HG02840 (cell line): ENCODE measurements at regions not wholly inside any gene's neighbourhood (a gene's known extent, or its start where the extent isn't known, plus 50 kb on each side); places are given as distances from the start of the nearest gene placed in this dataset.
"Not testable (repeated sequence)": the region's sequence is repeated elsewhere in the genome, so short reads cannot be mapped to it uniquely, and the experiment has no call there.

Experiments
- ATAC-seq: cut with Tn5 transposase; IDR thresholded peaks from one replicate; pipeline ENCODE4 v1.9.1; 2021; ENCODE audit warnings: mild to moderate bottlenecking, moderate library complexity, moderate number of reproducible peaks; ENCODE audit not compliant: unreplicated experiment, low FRiP score

GRCh38 chr14:84891404-84891803 lies 638.5 kb upstream of the FLRT2 start:
- no peak for ATAC-seq

- ATAC-seq = no peak
These were observed 635.7 kb upstream of the FLRT2 start for GRCh38 chr14:84894254-84894653.

- no peak for ATAC-seq
These were observed 607.6 kb upstream of the FLRT2 start for GRCh38 chr14:84922370-84922769.

DNA sequence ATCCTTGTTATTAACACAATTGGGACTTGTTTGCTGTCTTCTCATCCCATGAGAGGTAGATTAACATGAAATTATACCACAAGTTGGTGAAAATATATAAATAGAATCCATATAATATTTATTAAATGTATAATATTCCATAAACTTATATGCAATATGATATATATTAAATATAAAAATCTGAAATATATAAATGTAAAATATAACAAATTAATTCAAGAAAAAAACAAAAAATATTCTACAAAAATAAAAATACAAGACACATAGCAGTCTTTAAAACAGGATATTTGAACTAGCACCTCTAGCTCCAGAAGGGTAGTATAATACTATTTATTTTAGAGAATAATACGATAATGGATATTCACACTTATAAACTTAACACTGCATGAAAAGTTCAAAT lies 603.3 kb upstream of the FLRT2 start:
- ATAC-seq = no peak

DNA sequence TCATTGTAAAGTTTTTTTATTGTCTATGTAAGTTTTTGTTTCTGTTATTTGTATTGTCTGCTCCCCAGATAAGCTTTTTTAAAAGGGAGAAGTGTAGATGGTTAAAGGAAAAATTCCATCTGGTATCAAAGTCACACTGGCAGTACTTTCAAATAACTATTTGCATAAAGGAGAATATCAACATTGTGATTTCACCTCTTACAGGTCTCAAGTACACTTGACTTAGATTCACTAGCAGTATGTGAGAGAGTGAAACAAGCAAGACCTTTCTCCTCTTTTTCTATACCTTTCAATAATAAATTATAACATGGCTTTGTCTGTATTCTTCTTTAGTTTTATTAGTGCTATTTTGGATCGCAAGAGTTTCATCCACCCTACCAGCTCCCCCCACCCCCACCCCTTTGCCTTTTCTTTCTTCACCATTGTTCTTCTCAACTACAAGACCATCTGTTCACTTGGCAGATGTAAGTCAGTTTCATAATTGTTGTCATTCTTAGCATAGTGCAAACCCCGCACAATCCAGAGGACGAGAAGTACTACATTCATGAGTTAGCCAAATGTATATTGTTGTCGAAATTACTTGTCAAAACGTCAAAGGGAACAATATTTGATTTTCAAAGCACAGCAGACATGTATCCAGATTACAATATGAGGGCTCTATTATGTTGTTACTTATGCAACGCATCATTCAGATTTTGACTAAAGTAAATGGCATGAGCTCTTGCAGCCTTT lies 602.7 kb upstream of the FLRT2 start:
- ATAC-seq = no peak

- ATAC-seq = no peak
These were observed 600.9 kb upstream of the FLRT2 start for GRCh38 chr14:84929086-84929485.

DNA sequence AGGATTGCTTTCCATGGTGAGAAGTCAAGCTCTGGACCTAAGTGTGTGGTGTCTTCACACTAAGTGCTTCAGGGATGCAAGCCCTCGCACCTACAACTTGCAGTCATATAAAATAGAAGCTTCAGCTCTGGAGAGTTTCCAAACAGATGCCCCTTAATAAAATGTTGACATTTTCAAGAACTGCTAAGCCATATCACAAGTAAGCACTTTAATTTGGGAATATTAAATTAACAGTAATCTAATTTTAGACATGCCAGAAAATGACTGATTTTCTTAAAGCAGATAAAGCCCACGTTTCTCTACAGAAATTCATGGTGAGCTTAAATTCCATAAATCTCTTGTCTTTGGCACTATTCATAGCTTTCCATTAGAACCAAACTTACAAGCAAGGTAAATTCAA lies 600.1 kb upstream of the FLRT2 start:
- no peak for ATAC-seq

DNA sequence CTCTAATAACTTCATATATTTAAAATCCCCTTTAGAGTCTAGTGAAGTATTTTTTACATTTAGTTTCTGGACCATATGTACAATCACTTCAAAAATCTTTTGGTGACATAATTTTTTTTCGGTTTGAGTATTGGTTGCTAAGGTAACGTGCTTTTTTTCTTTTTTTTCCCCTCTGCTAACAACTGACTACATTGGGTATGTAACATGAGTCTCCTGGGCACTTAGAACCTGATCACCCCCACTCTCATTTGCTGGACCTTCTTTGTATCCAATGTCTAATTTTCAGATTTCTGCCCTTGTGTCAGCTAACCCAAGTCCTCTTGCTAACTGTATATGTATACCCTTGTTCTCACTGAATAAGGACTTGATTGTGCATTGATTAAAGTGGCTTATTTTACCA lies 592.9 kb upstream of the FLRT2 start:
- no peak for ATAC-seq

GRCh38 chr14:84937449-84937848 lies 592.5 kb upstream of the FLRT2 start:
- no peak for ATAC-seq

GRCh38 chr14:84944901-84945300 lies 585.0 kb upstream of the FLRT2 start:
- not testable (repeated sequence) for ATAC-seq

GRCh38 chr14:84959851-84960520 lies 570.0 kb upstream of the FLRT2 start:
- no peak for ATAC-seq

DNA sequence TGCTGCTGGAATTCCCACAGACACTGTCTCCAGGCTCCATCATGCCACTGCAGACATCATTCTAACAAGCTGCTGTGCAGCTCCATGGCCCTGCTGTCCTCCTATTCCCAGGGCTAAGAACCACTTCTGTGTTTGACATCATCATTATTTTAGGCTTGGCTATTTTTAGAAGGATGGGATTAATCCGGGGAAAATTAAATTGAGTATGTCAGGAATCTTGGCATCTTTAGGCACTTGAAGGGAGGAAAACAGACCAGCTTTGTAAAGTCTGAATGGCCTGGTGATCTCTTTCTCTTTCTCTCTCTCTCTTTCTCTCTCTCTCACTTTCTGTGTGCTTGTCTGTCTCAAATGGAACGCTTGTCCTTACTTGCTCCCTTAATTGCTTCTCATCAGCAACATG lies 568.3 kb upstream of the FLRT2 start:
- ATAC-seq = no peak

GRCh38 chr14:84963518-84963917 lies 566.4 kb upstream of the FLRT2 start:
- ATAC-seq = no peak

- no peak for ATAC-seq
These were observed 564.7 kb upstream of the FLRT2 start for GRCh38 chr14:84965279-84965678.

DNA sequence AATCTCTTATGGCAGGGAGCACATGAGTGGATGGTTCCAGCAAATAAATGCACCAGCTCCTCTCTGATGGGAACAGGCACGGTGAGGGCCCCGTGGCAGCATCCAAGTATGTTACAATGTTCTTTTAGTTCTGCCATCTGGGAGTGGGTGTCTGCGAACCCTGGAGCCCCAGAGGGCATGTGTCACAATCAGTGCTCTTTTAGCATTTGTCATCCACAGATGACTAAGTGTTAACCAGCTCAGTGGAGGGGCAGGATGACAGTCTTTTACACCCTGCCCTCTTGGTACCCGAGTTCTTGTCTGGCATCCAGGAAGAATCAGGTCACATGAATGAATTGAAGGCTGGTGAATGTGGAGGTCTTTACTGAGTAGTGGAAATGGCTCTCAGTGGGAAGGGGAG lies 560.4 kb upstream of the FLRT2 start:
- ATAC-seq = no peak

GRCh38 chr14:84975241-84975902 lies 554.6 kb upstream of the FLRT2 start:
- no peak for ATAC-seq

DNA sequence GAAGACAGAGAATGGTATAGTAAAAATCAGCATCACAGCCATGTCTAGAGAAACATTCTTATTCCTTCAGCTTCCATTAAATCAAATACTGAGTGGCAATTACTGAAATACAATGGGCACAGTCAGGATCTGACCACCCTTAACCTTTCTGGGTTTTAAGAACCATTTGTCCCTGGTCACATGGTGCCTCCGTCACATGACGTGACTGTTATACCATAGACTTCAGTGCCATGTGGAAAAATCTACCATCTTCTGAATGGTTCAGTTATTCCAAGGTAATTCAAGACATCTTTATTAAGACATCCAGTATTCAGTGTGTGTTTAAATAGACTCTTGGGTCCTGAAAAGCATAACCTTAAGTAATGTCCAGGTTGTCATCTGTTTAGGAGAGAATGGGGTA lies 553.1 kb upstream of the FLRT2 start:
- ATAC-seq = no peak

- ATAC-seq = no peak
These were observed 542.9 kb upstream of the FLRT2 start for GRCh38 chr14:84987042-84987441.

- ATAC-seq = no peak
These were observed 541.6 kb upstream of the FLRT2 start for GRCh38 chr14:84988357-84988756.

DNA sequence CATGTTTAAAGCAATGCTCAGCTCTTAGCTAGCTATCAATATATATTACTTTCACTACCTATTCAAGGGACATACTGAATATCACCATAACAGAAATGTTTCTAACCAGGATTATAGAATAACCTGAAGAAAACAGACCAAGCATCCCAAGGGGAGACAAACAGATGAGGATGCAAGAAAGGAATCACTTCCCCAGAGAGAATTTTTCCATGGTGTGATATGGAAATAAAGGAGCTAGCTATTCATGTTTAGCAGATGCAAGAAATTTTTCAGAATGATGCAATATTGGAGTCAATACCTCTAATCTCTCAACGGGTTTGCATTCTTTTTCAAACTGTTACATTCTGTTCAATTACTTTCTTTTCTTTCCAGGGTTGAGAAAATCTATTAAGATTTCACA lies 538.9 kb upstream of the FLRT2 start:
- no peak for ATAC-seq

DNA sequence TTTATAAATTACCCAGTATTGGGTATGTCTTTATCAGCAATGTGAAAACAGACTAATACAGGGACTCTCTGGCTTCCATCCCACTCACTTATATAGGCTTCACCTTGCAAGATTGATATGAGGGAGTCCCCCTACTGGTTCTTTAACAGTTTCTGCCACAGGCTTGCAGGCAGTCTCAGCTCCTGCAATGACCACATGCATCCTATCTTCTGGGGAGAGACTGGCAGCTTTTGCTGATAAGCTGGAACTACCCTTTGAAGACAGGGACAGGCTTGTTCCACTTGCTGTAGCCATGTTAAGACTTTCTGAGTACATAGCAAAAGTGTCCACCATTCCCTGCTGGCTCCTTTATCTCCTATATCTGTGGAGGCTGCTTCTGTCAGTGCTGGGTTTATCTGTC lies 531.7 kb upstream of the FLRT2 start:
- no peak for ATAC-seq

GRCh38 chr14:85002846-85003245 lies 527.1 kb upstream of the FLRT2 start:
- ATAC-seq = no peak
